HepG2 (cell line): ENCODE measurements at regions not wholly inside any gene's neighbourhood (a gene's known extent, or its start where the extent isn't known, plus 50 kb on each side); places are given as distances from the start of the nearest gene placed in this dataset.

Source experiments
- CTCF ChIP-seq: sonication (generic); formaldehyde crosslinking; IDR thresholded peaks from 2 replicates; pipeline ENCODE4 v1.5.0; 2020; ENCODE audit warnings: mild to moderate bottlenecking, missing genetic modification reagents, moderate library complexity
- NFYB ChIP-seq: sonication (generic); formaldehyde crosslinking; IDR thresholded peaks from 2 replicates; pipeline ENCODE4 v1.4.0; 2020; ENCODE audit warnings: missing genetic modification reagents
- ZGPAT ChIP-seq: IDR thresholded peaks from 2 replicates; pipeline ENCODE4 v1.6.1; 2016; ENCODE audit warnings: mild to moderate bottlenecking

GRCh38 chr11:28520291-28520690, 412.1 kb downstream of the METTL15 start:
- TF ChIP-seq CTCF (CRISPR knock-in tag) (no peak), ZGPAT (CRISPR knock-in tag) (no peak), NFYB (CRISPR knock-in tag) (no peak)
